Stimulated activated naive CD8-positive, alpha-beta T cell treated with anti-CD3 and anti-CD28 coated beads, Interleukin-15, amount 100 ng/mL, for 72 hours (primary cell): ENCODE measurements at regions not wholly inside any gene's neighbourhood (a gene's known extent, or its start where the extent isn't known, plus 50 kb on each side); places are given as distances from the start of the nearest gene placed in this dataset.
A peak's percentile ranks its signal among the peaks of the same experiment; 100 is the strongest.

ENCODE experiments used
- ATAC-seq: fragments of 150-1000 bp; cut with Tn5 transposase; 2 replicates; pipeline ENCODE4 v1.10.0; 2021; ENCODE audit warnings: mild to moderate bottlenecking, moderate library complexity
- DNase-seq, 2 donors: peaks; one replicate each; pipeline ENCODE4 v3.0.0; 2021 to 2022
- H3K27ac Mint-ChIP-seq, 2 donors: one replicate each; pipeline ENCODE4 v1.8.0; 2022; ENCODE audit warnings: mild to moderate bottlenecking in 2 of 2, mixed read lengths in 2 of 2, moderate library complexity in 2 of 2
- H3K27me3 Mint-ChIP-seq: one replicate; pipeline ENCODE4 v1.8.0; 2022; ENCODE audit warnings: mixed read lengths
- H3K4me1 Mint-ChIP-seq: one replicate; pipeline ENCODE4 v1.8.0; 2022; ENCODE audit warnings: mild to moderate bottlenecking, mixed read lengths
- H3K4me3 Mint-ChIP-seq, 2 donors: one replicate each; pipeline ENCODE4 v1.8.0; 2022; ENCODE audit warnings: mild to moderate bottlenecking in 2 of 2, mixed read lengths in 2 of 2, moderate library complexity in 1 of 2
- H3K9me3 Mint-ChIP-seq, 2 donors: one replicate each; pipeline ENCODE4 v1.8.0; 2022; ENCODE audit warnings: mixed read lengths in 2 of 2

DNA sequence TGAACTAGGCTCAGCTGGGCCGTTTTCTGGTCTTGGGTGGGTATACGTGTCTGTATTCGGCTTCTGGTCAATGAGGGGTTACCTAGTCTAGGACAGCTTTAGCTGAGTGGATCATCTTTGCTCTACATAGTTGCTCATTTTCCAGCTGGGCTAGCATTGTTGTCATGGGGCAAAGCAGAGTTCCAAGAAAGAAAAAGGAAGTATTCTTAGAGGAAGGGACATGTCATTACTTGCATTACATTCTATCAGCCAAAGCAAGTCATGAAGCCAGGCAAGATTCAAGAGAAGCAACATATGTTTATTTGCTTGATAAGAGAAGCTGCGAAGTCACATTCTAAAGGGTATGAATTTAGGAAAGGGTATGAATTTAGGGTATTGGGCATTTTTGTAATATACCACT, 396.5 kb downstream of the ZNF608 start:
- Mint-ChIP-seq H3K27me3 (no peaks in the 10 kb centered on the region), H3K4me1 (no peaks in the 10 kb centered on the region), H3K4me3 (no peak overlapping the region), H3K9me3 (peaks cover 4% of the 10 kb centered on the region in 2 donors), H3K27ac (no peak overlapping the region)
- no peak for ATAC-seq
- DNase-seq = no peak

DNA sequence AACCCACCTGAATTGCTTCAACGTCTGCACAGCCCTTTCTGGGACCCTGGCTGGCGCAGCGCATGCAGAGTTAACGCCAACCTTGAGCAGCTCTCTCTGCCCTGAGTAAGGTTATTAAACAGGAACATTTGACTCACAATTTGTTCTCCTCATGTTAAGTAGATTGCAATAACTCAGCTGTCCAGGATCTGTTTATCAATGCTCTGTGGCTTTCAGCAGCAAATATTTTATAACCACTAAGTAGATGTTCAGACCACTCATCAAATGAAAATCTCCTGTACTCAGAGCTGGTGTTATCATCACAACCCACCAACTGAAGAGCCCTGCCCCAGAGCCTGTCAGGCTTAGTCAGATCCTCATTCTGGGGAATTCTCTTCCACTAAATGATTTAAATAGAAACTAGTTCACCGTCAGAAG, 403.0 kb downstream of the ZNF608 start:
- no peak overlapping the region for H3K27ac Mint-ChIP-seq
- peaks cover 0 to 2% of the 10 kb centered on the region in 2 donors for H3K9me3 Mint-ChIP-seq
- DNase-seq = no peak
- H3K27me3 Mint-ChIP-seq = no peaks in the 10 kb centered on the region
- no peak overlapping the region for H3K4me3 Mint-ChIP-seq
- no peaks in the 10 kb centered on the region for H3K4me1 Mint-ChIP-seq
- peak; percentile 54 for ATAC-seq

DNA sequence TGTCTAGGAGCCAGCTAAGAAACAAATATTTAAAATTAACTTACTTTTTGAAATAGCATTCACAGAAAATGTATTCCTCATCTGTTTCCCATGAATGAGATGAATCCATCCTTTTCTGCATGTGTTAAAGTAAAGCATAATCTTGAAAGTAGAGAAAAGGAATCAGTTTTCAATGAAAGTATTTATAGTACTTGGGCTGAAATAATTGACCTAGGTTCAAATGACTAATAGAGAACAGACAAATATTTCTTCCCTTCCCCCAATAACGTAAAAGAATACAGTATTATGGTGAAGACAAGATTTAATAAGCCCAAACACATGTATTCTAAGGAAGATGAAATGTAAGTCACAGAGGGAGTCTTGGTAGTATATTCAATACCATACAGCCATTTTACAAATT, 403.5 kb downstream of the ZNF608 start:
- peaks cover 0 to 6% of the 10 kb centered on the region in 2 donors for H3K9me3 Mint-ChIP-seq
- no peak overlapping the region for H3K27ac Mint-ChIP-seq
- no peak overlapping the region for H3K4me3 Mint-ChIP-seq
- ATAC-seq = no peak
- no peaks in the 10 kb centered on the region for H3K27me3 Mint-ChIP-seq
- no peaks in the 10 kb centered on the region for H3K4me1 Mint-ChIP-seq
- no peak for DNase-seq

GRCh38 chr5:124342584-124342983, 403.9 kb downstream of the ZNF608 start:
- no peaks in the 10 kb centered on the region for H3K4me1 Mint-ChIP-seq
- H3K27ac Mint-ChIP-seq = no peak overlapping the region
- DNase-seq (no peak), ATAC-seq (no peak)
- no peaks in the 10 kb centered on the region for H3K27me3 Mint-ChIP-seq
- H3K9me3 Mint-ChIP-seq = peaks cover 0 to 10% of the 10 kb centered on the region in 2 donors
- H3K4me3 Mint-ChIP-seq = no peak overlapping the region

DNA sequence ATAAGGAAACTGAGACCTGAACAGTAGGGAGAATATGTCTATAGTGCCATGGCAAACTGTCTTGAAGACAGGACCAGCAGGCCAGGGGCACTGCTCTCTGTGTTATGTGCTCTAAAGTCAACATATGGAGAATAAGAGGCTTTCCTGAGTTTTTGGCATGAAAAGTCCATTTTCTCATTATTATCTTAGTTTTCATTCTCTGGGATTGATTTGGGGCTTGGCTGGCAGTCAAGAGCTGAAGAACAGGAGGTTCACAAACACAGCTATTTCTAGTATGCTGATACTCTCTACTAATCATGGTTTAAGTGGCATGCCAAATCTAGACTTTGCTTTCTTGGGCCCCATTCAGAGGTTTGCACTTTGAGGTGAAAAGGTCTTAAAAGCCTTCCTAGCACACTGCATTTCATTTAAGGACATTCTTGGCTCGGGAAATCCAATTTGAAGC, 404.4 kb downstream of the ZNF608 start:
- ATAC-seq (no peak), DNase-seq (no peak)
- H3K4me3 Mint-ChIP-seq = no peak overlapping the region
- no peaks in the 10 kb centered on the region for H3K27me3 Mint-ChIP-seq
- no peak overlapping the region for H3K27ac Mint-ChIP-seq
- H3K9me3 Mint-ChIP-seq = peaks cover 0 to 15% of the 10 kb centered on the region in 2 donors
- no peaks in the 10 kb centered on the region for H3K4me1 Mint-ChIP-seq

DNA sequence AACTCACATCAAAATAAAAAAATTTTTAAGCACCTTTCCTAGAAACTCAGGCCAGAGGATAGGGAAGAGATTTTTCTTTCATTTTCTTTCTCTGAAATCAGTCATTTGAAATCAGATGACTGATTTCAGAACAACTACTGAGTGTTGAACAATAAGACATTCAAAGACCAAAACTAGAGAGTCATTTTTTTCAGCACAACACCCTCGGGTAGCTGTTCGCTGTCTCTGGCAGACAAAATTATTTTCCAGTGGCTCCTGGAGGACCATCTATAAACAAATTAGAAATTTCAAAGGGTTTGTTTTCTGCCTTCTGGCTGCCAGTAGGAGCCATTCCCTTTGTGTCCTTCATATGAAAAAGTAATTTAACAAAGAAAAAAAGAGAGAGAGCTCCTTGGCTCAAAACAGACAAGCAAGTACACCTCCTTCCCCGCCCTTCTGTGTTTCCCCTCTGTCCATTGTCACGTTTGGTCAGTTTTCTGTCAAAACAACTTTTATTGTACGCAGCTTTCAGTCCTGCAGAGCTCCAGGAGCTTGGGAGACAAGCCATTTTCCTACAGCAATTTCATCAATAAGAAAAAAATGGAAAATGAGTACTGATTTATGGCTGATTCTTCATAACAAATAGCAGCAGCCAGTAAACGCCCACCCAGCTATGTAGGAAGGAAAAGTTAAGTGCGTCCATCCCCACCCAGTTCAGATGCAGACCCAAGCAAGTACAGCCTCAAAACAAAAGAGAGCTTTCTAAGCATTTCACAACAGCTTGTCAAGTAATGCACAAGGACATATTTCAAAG, 405.2 kb downstream of the ZNF608 start:
- ATAC-seq = no peak
- Mint-ChIP-seq H3K27me3 (no peaks in the 10 kb centered on the region), H3K27ac (no peak overlapping the region), H3K4me3 (no peak overlapping the region), H3K4me1 (no peaks in the 10 kb centered on the region), H3K9me3 (peaks cover 0 to 15% of the 10 kb centered on the region in 2 donors)
- DNase-seq = no peak

DNA sequence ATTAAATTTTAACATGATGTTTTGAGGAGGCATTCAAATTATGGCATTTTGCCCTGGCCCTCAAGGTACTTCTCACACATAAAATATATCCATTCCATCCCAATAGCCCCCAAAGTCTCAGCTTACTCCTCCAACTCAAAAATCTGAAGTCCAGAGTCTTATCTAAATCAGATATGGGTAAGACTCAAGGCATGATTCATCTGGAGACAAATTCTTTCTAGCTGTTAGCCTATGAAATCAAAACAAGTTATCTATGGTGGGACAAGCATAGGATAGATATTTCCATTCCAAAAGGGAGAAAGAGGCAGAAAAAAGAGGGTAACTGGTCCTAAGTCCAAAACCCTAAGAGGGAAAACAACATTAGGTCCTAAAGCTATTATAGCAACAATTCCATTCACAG, 408.4 kb downstream of the ZNF608 start:
- no peak for ATAC-seq
- H3K4me3 Mint-ChIP-seq = no peak overlapping the region
- no peak overlapping the region for H3K27ac Mint-ChIP-seq
- peaks cover 0 to 15% of the 10 kb centered on the region in 2 donors for H3K9me3 Mint-ChIP-seq
- no peaks in the 10 kb centered on the region for H3K27me3 Mint-ChIP-seq
- H3K4me1 Mint-ChIP-seq = no peaks in the 10 kb centered on the region
- no peak for DNase-seq

DNA sequence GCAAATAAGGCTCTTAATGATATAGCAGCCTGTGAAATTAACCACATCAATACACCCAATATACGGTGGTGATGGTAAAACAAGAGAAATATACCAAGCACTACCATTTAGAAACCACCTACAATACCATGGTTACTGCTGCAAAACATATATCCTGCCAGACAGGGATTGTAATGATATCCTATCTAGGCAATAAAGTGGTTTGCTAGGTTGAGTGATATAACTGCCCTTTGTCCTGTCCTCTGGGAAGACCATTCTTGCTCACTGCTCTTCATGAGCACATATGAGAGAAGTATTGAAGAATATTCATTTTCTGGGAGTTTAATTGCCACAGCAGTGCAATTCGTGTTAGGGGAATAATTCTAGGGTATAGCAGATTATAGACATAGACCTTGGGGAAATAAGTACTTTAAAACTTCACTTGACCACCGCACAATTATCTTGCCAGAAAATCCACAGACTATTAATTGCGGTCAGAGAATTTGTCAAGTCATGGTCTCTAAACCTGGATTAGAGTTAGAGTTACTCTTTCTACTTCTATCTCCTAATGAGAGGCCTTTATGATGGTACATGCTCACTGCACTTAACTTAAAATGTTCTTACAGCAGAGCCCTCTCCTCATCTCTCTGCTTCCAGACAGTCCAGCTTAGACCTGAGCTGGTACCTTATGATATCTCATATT, 413.0 kb downstream of the ZNF608 start:
- H3K27me3 Mint-ChIP-seq = no peaks in the 10 kb centered on the region
- peaks cover 0 to 13% of the 10 kb centered on the region in 2 donors for H3K9me3 Mint-ChIP-seq
- H3K27ac Mint-ChIP-seq = peak overlapping the region in 1 of 2 donors; percentile 9
- no peak for ATAC-seq
- H3K4me3 Mint-ChIP-seq = no peak overlapping the region
- peaks cover 4% of the 10 kb centered on the region for H3K4me1 Mint-ChIP-seq
- no peak for DNase-seq

GRCh38 chr5:124332273-124332672, 414.2 kb downstream of the ZNF608 start:
- no peak for DNase-seq
- Mint-ChIP-seq H3K27ac (no peak overlapping the region), H3K9me3 (peaks cover 0 to 2% of the 10 kb centered on the region in 2 donors)

DNA sequence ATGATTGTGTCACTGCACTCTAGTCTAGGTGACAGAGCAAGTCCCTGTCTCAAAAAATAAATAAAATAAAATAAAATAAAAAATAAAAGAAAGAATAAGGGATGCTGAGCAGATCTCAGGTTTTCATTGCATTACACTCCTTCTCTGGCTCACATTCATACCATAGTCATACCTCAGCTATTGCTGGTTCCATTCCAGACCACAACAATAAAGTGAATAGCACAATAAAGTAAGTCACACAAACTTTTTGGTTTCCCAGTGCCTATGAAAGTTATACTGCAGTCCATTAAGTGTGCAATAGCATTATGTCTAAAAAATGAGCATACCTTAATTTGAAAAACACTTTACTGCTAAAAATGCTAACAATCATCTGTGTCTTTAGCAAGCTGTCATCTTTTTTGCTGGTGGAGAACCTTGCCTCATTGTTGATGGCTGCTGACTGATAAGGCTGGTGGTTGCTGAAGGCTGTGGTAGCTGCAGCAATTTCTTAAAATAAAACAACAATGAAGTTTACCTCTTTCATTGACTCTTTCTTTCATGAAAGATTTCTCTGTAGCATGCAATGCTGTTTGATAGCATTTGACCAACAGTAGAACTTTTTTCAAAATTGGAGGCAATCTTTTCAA, 415.7 kb downstream of the ZNF608 start:
- no peaks in the 10 kb centered on the region for H3K9me3 Mint-ChIP-seq
- peaks cover 4% of the 10 kb centered on the region for H3K4me1 Mint-ChIP-seq
- no peak overlapping the region for H3K4me3 Mint-ChIP-seq
- no peak overlapping the region for H3K27ac Mint-ChIP-seq
- ATAC-seq (no peak), DNase-seq (no peak)
- H3K27me3 Mint-ChIP-seq = no peaks in the 10 kb centered on the region

More at GRCh38 chr5:124332273-124332672, 414.2 kb downstream of the ZNF608 start:
- no peak for ATAC-seq
- Mint-ChIP-seq H3K4me3 (no peak overlapping the region), H3K4me1 (peaks cover 4% of the 10 kb centered on the region), H3K27me3 (no peaks in the 10 kb centered on the region)

DNA sequence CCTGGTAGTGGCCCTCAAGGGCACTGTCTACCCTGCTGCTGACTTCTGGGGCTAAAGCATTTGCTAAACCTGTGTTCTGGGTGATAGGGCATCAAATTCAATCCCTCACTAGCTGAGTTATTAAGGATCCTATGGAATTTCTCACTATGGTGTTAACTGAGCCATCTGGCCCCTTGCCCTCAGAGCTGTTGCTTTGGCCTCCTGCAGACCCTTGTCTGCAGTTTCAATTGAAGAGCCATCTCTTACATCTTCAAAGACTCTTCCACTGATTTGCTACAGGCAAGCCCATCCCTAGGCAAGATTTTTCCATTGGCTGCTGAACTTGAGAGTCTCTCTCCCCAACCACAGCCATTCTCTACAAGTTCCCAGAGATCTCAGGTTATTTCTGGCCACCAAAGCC, 418.2 kb downstream of the ZNF608 start:
- Mint-ChIP-seq H3K4me1 (peaks cover 4% of the 10 kb centered on the region), H3K27me3 (no peaks in the 10 kb centered on the region), H3K9me3 (no peaks in the 10 kb centered on the region), H3K27ac (no peak overlapping the region), H3K4me3 (no peak overlapping the region)
- DNase-seq (no peak), ATAC-seq (no peak)

DNA sequence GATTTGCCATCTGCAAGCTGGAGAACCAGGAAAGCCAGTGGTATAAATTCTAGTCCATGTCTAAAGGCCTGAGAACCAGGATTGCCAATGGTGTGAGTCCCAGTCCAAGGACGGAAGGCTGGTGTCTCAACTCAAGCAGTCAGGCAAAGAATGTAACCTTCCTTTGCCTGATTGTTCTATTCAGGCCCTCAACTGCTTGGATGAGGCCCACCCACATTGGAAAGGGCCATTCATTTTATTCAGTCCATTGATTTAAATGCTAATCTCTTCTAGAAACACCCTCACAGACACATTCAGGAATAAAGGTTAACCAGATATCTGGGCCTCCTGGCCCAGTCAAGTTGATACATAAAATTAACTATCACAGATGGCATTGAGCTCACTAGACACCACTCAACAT, 427.8 kb downstream of the ZNF608 start:
- Mint-ChIP-seq H3K9me3 (peaks cover 0 to 10% of the 10 kb centered on the region in 2 donors), H3K27me3 (no peaks in the 10 kb centered on the region), H3K4me1 (no peaks in the 10 kb centered on the region), H3K27ac (no peak overlapping the region), H3K4me3 (no peak overlapping the region)
- no peak for ATAC-seq
- no peak for DNase-seq

DNA sequence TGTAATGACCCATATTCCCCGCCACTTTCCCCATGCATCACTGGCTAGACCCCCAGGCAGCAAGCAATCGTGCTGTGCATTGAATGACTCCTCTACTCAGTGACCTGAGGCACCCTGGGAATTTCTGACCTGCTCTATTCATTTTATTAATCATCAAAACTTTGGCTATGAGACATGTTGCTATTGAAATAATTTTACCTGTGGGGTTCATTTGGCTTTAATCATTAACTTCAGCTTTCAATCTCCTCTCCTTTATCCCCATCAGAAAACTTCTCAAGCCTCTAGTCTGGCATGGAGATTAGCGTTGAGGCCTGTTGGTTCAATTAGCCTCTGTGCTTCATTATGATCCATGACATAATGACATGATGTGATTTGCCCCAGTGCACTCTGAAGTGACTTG, 429.0 kb downstream of the ZNF608 start:
- Mint-ChIP-seq H3K27me3 (no peaks in the 10 kb centered on the region), H3K4me3 (no peak overlapping the region)
- ATAC-seq = no peak

GRCh38 chr5:124315741-124316415, 430.6 kb downstream of the ZNF608 start:
- no peak for ATAC-seq
- Mint-ChIP-seq H3K27me3 (no peaks in the 10 kb centered on the region), H3K9me3 (peaks cover 0 to 5% of the 10 kb centered on the region in 2 donors), H3K4me1 (no peaks in the 10 kb centered on the region), H3K27ac (no peak overlapping the region), H3K4me3 (no peak overlapping the region)
- DNase-seq = no peak

More for the DNA sequence above, 429.0 kb downstream of the ZNF608 start:
- peaks cover 0 to 10% of the 10 kb centered on the region in 2 donors for H3K9me3 Mint-ChIP-seq
- no peak for DNase-seq
- no peaks in the 10 kb centered on the region for H3K4me1 Mint-ChIP-seq
- H3K27ac Mint-ChIP-seq = no peak overlapping the region

GRCh38 chr5:124310453-124310852, 436.0 kb downstream of the ZNF608 start:
- Mint-ChIP-seq H3K4me3 (no peak overlapping the region), H3K4me1 (no peaks in the 10 kb centered on the region), H3K9me3 (no peaks in the 10 kb centered on the region), H3K27me3 (no peaks in the 10 kb centered on the region), H3K27ac (no peak overlapping the region)
- ATAC-seq = no peak
- no peak for DNase-seq
